A549 (cell line): ENCODE measurements at regions not wholly inside any gene's neighbourhood (a gene's known extent, or its start where the extent isn't known, plus 50 kb on each side); places are given as distances from the start of the nearest gene placed in this dataset.
A peak's percentile ranks its signal among the peaks of the same experiment; 100 is the strongest.

Experiments used
- ATAC-seq, 2 experiments: fragments of 200-7000 bp in 1 of 2; fragments of >200 bp in 1 of 2; cut with Nextera tagmentation in 1 of 2; cut with Tn5 transposase in 1 of 2; 3 replicates each; pipeline versions ENCODE4 v1.8.0 to v1.9.1; 2018 to 2020; ENCODE audit warnings: mild to moderate bottlenecking in 1 of 2, moderate library complexity in 1 of 2
- CTCF ChIA-PET: fragments of 300-600 bp; sonication (Branson Sonifier 250); formaldehyde crosslinking; extraction: SDS; loops from one replicate; lab custom pipeline; 2021; ENCODE audit warnings: antibody characterized with exemption, inconsistent platforms; lab: Yijun Ruan, JAX
- POLR2A ChIA-PET: fragments of 350-600 bp; formaldehyde crosslinking; extraction: SDS; loops from one replicate; lab custom pipeline; 2021; ENCODE audit warnings: antibody characterized with exemption, inconsistent platforms; lab: Yijun Ruan, JAX
- DNase-seq, 2 experiments: peaks; one replicate each; pipeline versions ENCODE4 v3.0.0 to v3.0.0-alpha.2; 2011 to 2016; ENCODE audit warnings: low read depth in 1 of 2, low spot score in 1 of 2
- FAIRE-seq: peaks from 2 replicates; lab custom pipeline; 2011; peaks lifted over from hg19 to GRCh38; lab: Jason Lieb, UNC
- H3K27ac ChIP-seq, 2 experiments: fragments of >200 bp; sonication (Bioruptor Twin); formaldehyde crosslinking; 3 replicates each; pipeline ENCODE4 v1.5.1; 2016 to 2017
- H3K4me1 ChIP-seq: fragments of >200 bp; sonication (Bioruptor Twin); formaldehyde crosslinking; 3 replicates; pipeline ENCODE4 v1.6.1; 2016
- H3K4me2 ChIP-seq: fragments of >200 bp; sonication (Bioruptor Twin); formaldehyde crosslinking; 3 replicates; pipeline ENCODE4 v1.6.1; 2016
- H3K4me3 ChIP-seq: fragments of >200 bp; sonication (Bioruptor Twin); formaldehyde crosslinking; 3 replicates; pipeline ENCODE4 v1.5.1; 2016
- H3K9me3 ChIP-seq: fragments of >200 bp; sonication (Bioruptor Twin); formaldehyde crosslinking; 3 replicates; pipeline ENCODE4 v1.6.1; 2016
- CBX2 ChIP-seq: fragments of 200-600 bp; sonication (generic); IDR thresholded peaks from 2 replicates; pipeline ENCODE4 v1.6.1; 2016; ENCODE audit warnings: low read depth, mild to moderate bottlenecking, borderline replicate concordance
- CHD2 ChIP-seq: fragments of 150-350 bp; IDR thresholded peaks from 2 replicates; pipeline ENCODE4 v1.6.1; 2014; ENCODE audit warnings: low read length; ENCODE audit not compliant: partially characterized antibody
- CHD4 ChIP-seq: fragments of 200-600 bp; sonication (generic); IDR thresholded peaks from 2 replicates; pipeline ENCODE4 v1.6.1; 2016; ENCODE audit warnings: antibody characterized with exemption, mild to moderate bottlenecking, borderline replicate concordance
- E2F6 ChIP-seq: IDR thresholded peaks from 2 replicates; pipeline ENCODE4 v1.6.1; 2012; ENCODE audit warnings: low read depth, borderline replicate concordance
- EHF ChIP-seq: fragments of 250-450 bp; sonication (Bioruptor Pico); IDR thresholded peaks from 2 replicates; pipeline ENCODE4 v1.5.0; 2020; ENCODE audit warnings: mild to moderate bottlenecking
- EP300 ChIP-seq, 2 experiments: fragments of >200 bp; sonication (Bioruptor Twin); formaldehyde crosslinking; IDR thresholded peaks; 2 replicates in 1 of 2; 3 replicates in 1 of 2; pipeline ENCODE4 v1.6.1; 2016 to 2017
- GATA3 ChIP-seq: IDR thresholded peaks from 2 replicates; pipeline ENCODE4 v1.6.1; 2012; ENCODE audit warnings: borderline replicate concordance
- HES2 ChIP-seq: fragments of >200 bp; sonication (Bioruptor Twin); formaldehyde crosslinking; IDR thresholded peaks from 2 replicates; pipeline ENCODE4 v1.6.1; 2016
- HOXA7 ChIP-seq: fragments of 250-450 bp; sonication (Bioruptor Pico); IDR thresholded peaks from 2 replicates; pipeline ENCODE4 v1.5.0; 2020; ENCODE audit warnings: mild to moderate bottlenecking, moderate library complexity
- HOXB5 ChIP-seq: fragments of 250-450 bp; sonication (Bioruptor Pico); IDR thresholded peaks from 2 replicates; pipeline ENCODE4 v1.5.0; 2020; ENCODE audit warnings: mild to moderate bottlenecking, moderate library complexity
- MAX ChIP-seq: IDR thresholded peaks from 2 replicates; pipeline ENCODE4 v1.6.1; 2012
- MYC ChIP-seq: IDR thresholded peaks from 2 replicates; pipeline ENCODE4 v1.6.1; 2012; ENCODE audit warnings: mild to moderate bottlenecking, inconsistent platforms, low read length, improper control_type of control experiment, borderline replicate concordance
- RARB ChIP-seq: fragments of 250-450 bp; sonication (Bioruptor Pico); IDR thresholded peaks from 2 replicates; pipeline ENCODE4 v1.8.0; 2021; ENCODE audit warnings: mild to moderate bottlenecking, moderate library complexity
- RFX5 ChIP-seq: fragments of 450-650 bp; IDR thresholded peaks from 2 replicates; pipeline ENCODE4 v1.7.1; 2014; ENCODE audit warnings: antibody characterized with exemption, mild to moderate bottlenecking, moderate library complexity
- SMC3 ChIP-seq: fragments of >200 bp; sonication (Bioruptor Twin); formaldehyde crosslinking; IDR thresholded peaks from 3 replicates; pipeline ENCODE4 v1.6.1; 2018; ENCODE audit warnings: inconsistent platforms
- ZFP36 ChIP-seq: fragments of 450-650 bp; IDR thresholded peaks from 2 replicates; pipeline ENCODE4 v1.6.1; 2014; ENCODE audit warnings: borderline replicate concordance; ENCODE audit not compliant: partially characterized antibody
- ZNF302 ChIP-seq: fragments of 250-450 bp; sonication (Bioruptor Pico); IDR thresholded peaks from 2 replicates; pipeline ENCODE4 v1.9.0; 2021; ENCODE audit warnings: inconsistent platforms, mild to moderate bottlenecking, moderate library complexity
- WGBS: methylation state at CpG from one replicate; pipeline ENCODE4 v1.1.6; 2017; ENCODE audit errors: missing lambda C conversion rate; 5-methylcytosine and 5-hydroxymethylcytosine counted together

- H3K27ac ChIP-seq, result no peak overlapping the region
- no peaks in the 10 kb centered on the region for H3K9me3 ChIP-seq
- 67% methylated on average over 8 of the region's 8 CpGs for WGBS
- FAIRE-seq (no peak), ATAC-seq (no peak; a peak in 1 of 6 replicates), DNase-seq (peak in 1 of 2 experiments; percentile 22)
- CTCF ChIA-PET, result interaction anchor here (1.6 kb wide), 1 partner anchor 651 kb away, joined by 5 read pairs; no protein-coding TSS in a partner anchor
- TF ChIP-seq E2F6 (no peak), EP300 (IDR thresholded peaks at IDR 0.05) (no peak), RFX5 (no peak), HOXA7 (CRISPR knock-in tag) (no peak), HES2 (no peak), CHD2 (no peak), CHD4 (no peak), RARB (CRISPR knock-in tag) (no peak)
- POLR2A ChIA-PET, result no interaction called here
- H3K4me3 ChIP-seq, result no peak overlapping the region
- H3K4me1 ChIP-seq, result peaks cover 10% of the 10 kb centered on the region; the same call in 1 of the 3 replicates
- H3K4me2 ChIP-seq, result no peak overlapping the region
Measured at GRCh38 chr12:105485321-105485910, 154.9 kb downstream of the C12orf75 start.

- no peak overlapping the region for H3K27ac ChIP-seq
- POLR2A ChIA-PET, result no interaction called here
Measured at GRCh38 chr12:105485921-105486320, 155.4 kb downstream of the C12orf75 start.

GRCh38 chr12:105487963-105488362 is 157.5 kb downstream of the C12orf75 start:
- CTCF ChIA-PET, result interaction anchor here (0.5 kb wide), 1 partner anchor 538 kb away, joined by 3 read pairs; no protein-coding TSS in a partner anchor
- ATAC-seq (no peak), DNase-seq (no peak), FAIRE-seq (no peak)
- 85% methylated on average over 6 of the region's 6 CpGs for WGBS
- POLR2A ChIA-PET, result no interaction called here
- Histone ChIP-seq H3K4me3 (no peak overlapping the region), H3K4me1 (peaks cover 10% of the 10 kb centered on the region; the same call in 1 of the 3 replicates), H3K4me2 (no peak overlapping the region), H3K27ac (no peak overlapping the region), H3K9me3 (no peaks in the 10 kb centered on the region)
- TF ChIP-seq ZNF302 (no peak), GATA3 (no peak), MAX (no peak), MYC (no peak), ZFP36 (no peak), CBX2 (no peak), EHF (CRISPR knock-in tag) (no peak), CHD4 (no peak)

More at GRCh38 chr12:105485921-105486320, 155.4 kb downstream of the C12orf75 start:
- CTCF ChIA-PET, result interaction anchor here (1.6 kb wide), 1 partner anchor 650 kb away, joined by 5 read pairs; no protein-coding TSS in a partner anchor
- FAIRE-seq, result no peak
- H3K9me3 ChIP-seq, result no peaks in the 10 kb centered on the region
- no peak overlapping the region for H3K4me2 ChIP-seq
- WGBS, result 58% methylated on average over 3 of the region's 3 CpGs
- DNase-seq, result no peak
- ATAC-seq, result no peak
- H3K4me3 ChIP-seq, result no peak overlapping the region
- H3K4me1 ChIP-seq, result peaks cover 10% of the 10 kb centered on the region; the same call in 1 of the 3 replicates
- TF ChIP-seq SMC3, result no peak

- CTCF ChIA-PET, result interaction anchor here (0.8 kb wide), 1 partner anchor 13 kb away, joined by 3 read pairs; no protein-coding TSS in a partner anchor
- no peak for FAIRE-seq
- DNase-seq, result no peak
- TF ChIP-seq CHD4 (no peak), HOXB5 (CRISPR knock-in tag) (no peak), HOXA7 (CRISPR knock-in tag) (no peak)
- peaks cover 13% of the 10 kb centered on the region; the same call in 2 of the 3 replicates for H3K9me3 ChIP-seq
- ATAC-seq, result no peak
- no peak overlapping the region for H3K4me2 ChIP-seq
- no peak overlapping the region for H3K27ac ChIP-seq
- POLR2A ChIA-PET, result no interaction called here
- no peak overlapping the region for H3K4me3 ChIP-seq
- H3K4me1 ChIP-seq, result no peaks in the 10 kb centered on the region
- WGBS, result 66% methylated on average over 12 of the region's 12 CpGs
Measured at GRCh38 chr12:105492591-105493545, 162.4 kb downstream of the C12orf75 start.
